Left lung (tissue), 4 donors: ENCODE measurements at regions not wholly inside any gene's neighbourhood (a gene's known extent, or its start where the extent isn't known, plus 50 kb on each side); places are given as distances from the start of the nearest gene placed in this dataset.

ENCODE experiments used
- ATAC-seq: fragments of 200-7000 bp; cut with Tn5 transposase; one replicate; pipeline ENCODE4 v1.9.1; 2020; ENCODE audit warnings: moderate library complexity
- DNase-seq, 4 donors: peaks; one replicate each; pipeline ENCODE4 v3.0.0-alpha.2; 2013 to 2020
- H3K27ac ChIP-seq, 2 donors: fragments of 200-600 bp; sonication (generic) in 1 of 2; one replicate each; pipeline versions ENCODE4 v1.5.0 to v1.8.0; 2020 to 2021
- H3K27me3 ChIP-seq, 2 donors: fragments of 200-600 bp; sonication (generic) in 1 of 2; one replicate each; pipeline versions ENCODE4 v1.5.0 to v1.8.0; 2020 to 2021
- H3K36me3 ChIP-seq, 2 donors: fragments of 200-600 bp; sonication (generic) in 1 of 2; one replicate each; pipeline versions ENCODE4 v1.5.0 to v1.8.0; 2020 to 2021
- H3K4me1 ChIP-seq, 2 donors: fragments of 200-600 bp; one replicate each; pipeline ENCODE4 v1.8.0; 2021
- H3K4me3 ChIP-seq, 2 donors: fragments of 200-600 bp; sonication (generic) in 1 of 2; one replicate each; pipeline versions ENCODE4 v1.5.0 to v1.8.0; 2020 to 2021; ENCODE audit warnings: mild to moderate bottlenecking in 1 of 2
- H3K9me3 ChIP-seq, 2 donors: fragments of 200-600 bp; sonication (generic) in 1 of 2; one replicate each; pipeline versions ENCODE4 v1.5.0 to v1.8.0; 2020 to 2021
- intact Hi-C, 2 donors: fragments of 100-400 bp; cut with DNase I; formaldehyde crosslinking; loops; one replicate each; pipeline versions ENCODE4 v1.11.2 to v1.14.2; 2022
- TF ChIP-seq, protein P1 (sequence below), 2 donors: fragments of 200-600 bp; sonication (generic) in 1 of 2; IDR thresholded peaks; one replicate each; pipeline versions ENCODE4 v1.5.0 to v1.8.0; 2021; ENCODE audit warnings: antibody characterized with exemption in 2 of 2
- donor health status: DM: no; HTN: yes; CAD: no.
- donor health status: DM: no; HTN: no; CAD: no.

DNA sequence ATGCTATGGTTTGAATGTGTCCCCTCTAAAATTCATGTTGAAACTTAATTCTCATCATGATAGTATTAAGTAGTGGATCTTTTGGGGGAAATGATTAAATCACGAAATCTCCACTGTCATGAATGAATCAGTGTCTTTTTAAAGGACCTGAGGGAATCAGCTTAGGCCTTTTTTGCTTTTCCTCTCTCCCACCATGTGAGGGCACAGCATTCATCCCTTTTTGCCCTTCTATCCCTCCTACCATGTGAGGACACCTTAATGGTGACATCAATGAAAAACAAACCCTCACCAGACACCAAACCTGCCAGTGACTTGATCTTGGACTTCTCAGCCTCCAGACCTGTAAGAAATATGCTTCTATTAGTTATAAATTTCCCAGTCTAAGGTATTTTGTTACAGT is 247.1 kb upstream of the UBE2E3 start:
- H3K27ac ChIP-seq, result no peak overlapping the region
- H3K4me1 ChIP-seq, result peaks cover 0 to 4% of the 10 kb centered on the region in 2 donors
- intact Hi-C loops, result no loop called here
- H3K4me3 ChIP-seq, result no peak overlapping the region
- DNase-seq (no peak), ATAC-seq (no peak)
- no peaks in the 10 kb centered on the region for H3K9me3 ChIP-seq
- no peaks in the 10 kb centered on the region for H3K36me3 ChIP-seq
- TF ChIP-seq, protein P1, sequence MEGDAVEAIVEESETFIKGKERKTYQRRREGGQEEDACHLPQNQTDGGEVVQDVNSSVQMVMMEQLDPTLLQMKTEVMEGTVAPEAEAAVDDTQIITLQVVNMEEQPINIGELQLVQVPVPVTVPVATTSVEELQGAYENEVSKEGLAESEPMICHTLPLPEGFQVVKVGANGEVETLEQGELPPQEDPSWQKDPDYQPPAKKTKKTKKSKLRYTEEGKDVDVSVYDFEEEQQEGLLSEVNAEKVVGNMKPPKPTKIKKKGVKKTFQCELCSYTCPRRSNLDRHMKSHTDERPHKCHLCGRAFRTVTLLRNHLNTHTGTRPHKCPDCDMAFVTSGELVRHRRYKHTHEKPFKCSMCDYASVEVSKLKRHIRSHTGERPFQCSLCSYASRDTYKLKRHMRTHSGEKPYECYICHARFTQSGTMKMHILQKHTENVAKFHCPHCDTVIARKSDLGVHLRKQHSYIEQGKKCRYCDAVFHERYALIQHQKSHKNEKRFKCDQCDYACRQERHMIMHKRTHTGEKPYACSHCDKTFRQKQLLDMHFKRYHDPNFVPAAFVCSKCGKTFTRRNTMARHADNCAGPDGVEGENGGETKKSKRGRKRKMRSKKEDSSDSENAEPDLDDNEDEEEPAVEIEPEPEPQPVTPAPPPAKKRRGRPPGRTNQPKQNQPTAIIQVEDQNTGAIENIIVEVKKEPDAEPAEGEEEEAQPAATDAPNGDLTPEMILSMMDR (IDR thresholded peaks at IDR 0.05), result no peak
- H3K27me3 ChIP-seq, result no peaks in the 10 kb centered on the region

DNA sequence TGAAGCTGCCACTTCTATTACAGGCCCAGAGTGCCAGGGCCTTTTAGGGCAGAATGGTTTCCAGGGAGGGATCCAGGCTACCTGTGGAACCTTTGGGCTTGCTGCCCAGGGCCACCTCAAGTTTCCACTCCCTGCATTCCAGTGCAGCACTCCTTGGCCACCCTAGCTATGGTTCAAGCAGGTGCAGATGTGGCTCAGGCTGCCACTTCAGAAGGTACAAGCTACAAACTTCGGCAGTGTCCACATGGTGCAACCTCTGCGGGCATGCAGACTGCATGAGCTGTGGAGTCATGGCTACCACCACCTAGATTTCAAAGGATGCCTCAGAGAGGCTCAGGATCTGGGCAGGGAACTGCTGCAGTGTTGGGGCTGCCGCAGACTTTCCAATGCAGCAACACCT is 248.1 kb upstream of the UBE2E3 start:
- no peaks in the 10 kb centered on the region for H3K36me3 ChIP-seq
- no peak overlapping the region for H3K27ac ChIP-seq
- ATAC-seq (peak; percentile 68), DNase-seq (peak in 2 of 4 donors; percentile 28 to 40)
- TF ChIP-seq, protein P1 (IDR thresholded peaks at IDR 0.05), result no peak
- H3K4me1 ChIP-seq, result peaks cover 0 to 4% of the 10 kb centered on the region in 2 donors
- H3K4me3 ChIP-seq, result no peak overlapping the region
- H3K9me3 ChIP-seq, result no peaks in the 10 kb centered on the region
- intact Hi-C loops, result no loop called here
- no peaks in the 10 kb centered on the region for H3K27me3 ChIP-seq

DNA sequence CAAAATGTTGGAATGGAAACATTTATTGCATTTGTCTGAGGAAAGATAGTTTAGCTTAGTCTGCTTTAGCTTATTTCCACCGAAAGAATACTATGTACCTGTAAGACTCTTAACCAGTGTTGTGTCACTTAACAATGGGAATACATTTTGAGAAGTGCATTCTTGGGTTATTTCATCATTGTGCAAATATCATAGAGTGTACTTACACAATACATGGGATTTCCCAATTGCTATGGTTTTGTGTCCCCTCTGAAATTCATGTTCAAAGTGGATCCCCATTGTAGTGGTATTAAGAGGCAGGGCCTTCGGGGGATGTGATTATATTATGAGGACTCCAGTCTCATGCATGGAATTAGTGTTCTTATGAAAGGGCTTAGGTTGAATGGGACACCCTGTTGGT is 249.4 kb upstream of the UBE2E3 start:
- peaks cover 0 to 4% of the 10 kb centered on the region in 2 donors for H3K4me1 ChIP-seq
- TF ChIP-seq, protein P1 (IDR thresholded peaks at IDR 0.05), result no peak
- intact Hi-C loops, result no loop called here
- no peak overlapping the region for H3K27ac ChIP-seq
- H3K27me3 ChIP-seq, result no peaks in the 10 kb centered on the region
- DNase-seq (no peak), ATAC-seq (peak; percentile 75)
- no peaks in the 10 kb centered on the region for H3K9me3 ChIP-seq
- H3K36me3 ChIP-seq, result no peaks in the 10 kb centered on the region
- H3K4me3 ChIP-seq, result no peak overlapping the region

DNA sequence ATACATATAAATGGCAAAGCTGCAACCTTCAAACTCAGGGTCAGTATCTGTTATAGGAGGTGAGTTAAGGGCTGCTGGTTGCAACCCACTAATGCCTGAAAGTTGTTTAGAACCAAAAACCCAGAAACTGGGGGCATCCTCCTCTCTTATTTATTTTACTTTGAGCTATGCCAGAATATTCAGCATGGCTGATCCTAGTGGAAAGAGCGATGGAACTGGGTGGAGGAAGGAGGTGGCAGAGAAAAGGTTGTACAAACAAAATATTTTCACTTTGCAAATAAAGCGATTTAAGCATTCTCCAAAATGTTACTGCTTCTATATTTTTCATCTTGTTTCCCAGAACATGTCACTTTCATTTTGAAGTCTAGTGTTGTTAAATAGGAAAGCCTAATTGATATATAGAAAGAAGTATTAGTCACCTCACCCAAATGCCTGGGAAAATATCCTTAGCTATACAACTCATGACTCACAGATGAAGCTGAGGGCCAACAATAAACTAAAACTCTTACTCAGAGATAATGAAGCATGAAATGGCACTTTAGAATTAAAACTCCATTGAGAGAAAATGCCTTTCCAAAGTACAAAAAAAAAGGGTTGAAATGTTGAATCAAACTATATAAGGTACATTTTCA is 251.4 kb upstream of the UBE2E3 start:
- H3K9me3 ChIP-seq, result no peaks in the 10 kb centered on the region
- H3K27me3 ChIP-seq, result no peaks in the 10 kb centered on the region
- DNase-seq (no peak), ATAC-seq (peak; percentile 22)
- H3K27ac ChIP-seq, result no peak overlapping the region
- intact Hi-C loops, result no loop called here
- TF ChIP-seq, protein P1 (IDR thresholded peaks at IDR 0.05), result no peak
- no peak overlapping the region for H3K4me3 ChIP-seq
- peaks cover 0 to 4% of the 10 kb centered on the region in 2 donors for H3K4me1 ChIP-seq
- no peaks in the 10 kb centered on the region for H3K36me3 ChIP-seq

DNA sequence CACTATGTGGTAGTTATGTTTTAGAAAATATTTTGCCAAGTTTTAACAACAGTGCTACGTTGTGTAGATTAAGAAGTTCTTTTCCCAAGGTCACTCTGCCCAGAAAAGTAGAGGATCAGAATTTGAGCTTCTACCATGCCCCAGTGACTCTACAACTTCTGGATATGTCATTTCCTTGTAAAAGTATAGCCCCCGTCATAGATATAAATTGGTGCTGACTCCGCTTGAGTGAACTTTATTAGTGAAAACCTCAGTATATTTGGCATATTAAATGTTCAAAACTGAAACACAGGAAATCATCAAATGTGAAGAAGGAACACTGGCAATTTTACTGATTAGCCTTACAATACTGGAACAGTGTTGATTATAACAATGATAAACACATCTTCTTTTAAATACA is 256.7 kb upstream of the UBE2E3 start:
- no peak for DNase-seq
- Histone ChIP-seq H3K27me3 (no peaks in the 10 kb centered on the region), H3K4me1 (no peaks in the 10 kb centered on the region), H3K4me3 (no peak overlapping the region), H3K27ac (no peak overlapping the region), H3K36me3 (no peaks in the 10 kb centered on the region), H3K9me3 (no peaks in the 10 kb centered on the region)
- intact Hi-C loops, result no loop called here
- no peak for ATAC-seq
- TF ChIP-seq, protein P1 (IDR thresholded peaks at IDR 0.05), result no peak
